HG03039 (cell line): ENCODE measurements at regions not wholly inside any gene's neighbourhood (a gene's known extent, or its start where the extent isn't known, plus 50 kb on each side); places are given as distances from the start of the nearest gene placed in this dataset.
"Not testable (repeated sequence)": the region's sequence is repeated elsewhere in the genome, so short reads cannot be mapped to it uniquely, and the experiment has no call there.

Source experiments
- ATAC-seq: cut with Tn5 transposase; IDR thresholded peaks from one replicate; pipeline ENCODE4 v1.9.1; 2021; ENCODE audit warnings: mild to moderate bottlenecking, moderate library complexity; ENCODE audit not compliant: unreplicated experiment

DNA sequence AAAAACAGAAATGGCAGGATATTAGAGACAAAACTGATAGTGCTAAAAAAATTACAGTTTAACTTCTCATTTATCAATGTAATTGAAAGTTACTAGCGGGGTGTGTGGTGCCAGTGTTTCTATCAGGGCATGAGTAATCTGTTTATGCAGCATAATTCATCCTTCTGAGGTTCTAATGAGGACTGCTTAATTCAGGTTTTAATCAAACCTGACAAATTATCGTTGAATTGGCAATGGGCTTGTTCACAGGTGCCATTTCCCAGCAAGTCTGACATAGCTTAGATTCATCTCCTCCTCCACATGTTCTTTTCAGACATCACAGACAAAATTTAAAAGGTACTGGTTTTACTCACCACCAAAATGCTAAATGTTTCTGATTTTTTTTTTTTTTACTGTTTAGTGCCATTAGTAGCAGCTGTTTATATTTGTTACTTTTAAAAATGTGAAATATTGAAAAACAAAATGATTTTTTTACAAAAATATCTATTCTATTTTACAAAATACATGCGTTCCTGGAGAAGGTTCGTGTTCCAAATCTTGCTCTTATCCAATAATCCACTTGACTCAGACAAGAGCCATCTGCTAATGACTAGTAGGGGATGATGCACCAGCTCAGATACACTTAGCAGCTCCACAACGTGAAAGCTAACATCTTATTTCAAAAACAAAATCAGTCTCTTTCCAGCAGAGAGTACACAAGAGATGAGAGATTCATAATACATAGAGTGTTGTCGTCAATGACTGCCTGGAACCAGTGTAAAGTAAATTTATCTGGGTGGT, 447.7 kb upstream of the DPPA4 start:
- no peak for ATAC-seq

DNA sequence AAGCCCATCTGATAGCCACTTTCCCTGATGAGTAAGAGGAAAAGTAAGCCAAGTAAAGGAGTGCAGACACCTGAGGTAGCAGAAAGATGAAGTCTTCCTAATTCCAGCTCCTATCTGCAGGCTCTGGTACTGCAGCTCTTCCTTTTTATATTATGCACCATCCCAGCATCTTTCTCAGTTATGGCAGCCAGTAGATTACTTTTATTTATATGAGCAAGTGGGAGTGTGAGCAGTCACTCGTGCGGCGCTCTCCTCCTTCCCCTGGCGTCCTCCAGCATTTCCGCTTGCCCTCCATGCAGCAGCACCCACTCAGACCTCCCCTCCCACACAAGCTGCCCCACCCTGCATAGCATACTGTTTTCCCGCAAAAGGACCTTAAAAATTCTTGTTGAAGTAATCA, 465.9 kb upstream of the DPPA4 start:
- no peak for ATAC-seq

DNA sequence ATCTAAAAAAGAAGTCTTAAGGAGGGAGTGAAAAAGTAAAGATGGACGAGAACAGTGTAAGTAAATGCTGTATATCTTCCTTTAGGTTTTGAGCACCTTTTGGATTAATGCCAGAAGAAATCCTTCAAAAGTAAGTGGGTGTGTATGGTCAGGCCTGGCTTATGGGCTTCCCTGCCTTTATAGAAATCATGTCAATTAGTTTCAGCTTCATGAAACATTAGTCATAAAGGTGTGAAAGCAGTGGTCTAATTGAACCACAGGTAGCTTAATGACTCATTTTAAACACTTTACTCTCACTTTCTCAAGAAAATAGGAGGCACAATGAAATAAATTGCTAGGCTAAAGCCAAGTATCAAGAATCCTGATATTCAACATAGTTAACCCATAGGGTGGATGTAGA, 467.4 kb upstream of the DPPA4 start:
- ATAC-seq = no peak

DNA sequence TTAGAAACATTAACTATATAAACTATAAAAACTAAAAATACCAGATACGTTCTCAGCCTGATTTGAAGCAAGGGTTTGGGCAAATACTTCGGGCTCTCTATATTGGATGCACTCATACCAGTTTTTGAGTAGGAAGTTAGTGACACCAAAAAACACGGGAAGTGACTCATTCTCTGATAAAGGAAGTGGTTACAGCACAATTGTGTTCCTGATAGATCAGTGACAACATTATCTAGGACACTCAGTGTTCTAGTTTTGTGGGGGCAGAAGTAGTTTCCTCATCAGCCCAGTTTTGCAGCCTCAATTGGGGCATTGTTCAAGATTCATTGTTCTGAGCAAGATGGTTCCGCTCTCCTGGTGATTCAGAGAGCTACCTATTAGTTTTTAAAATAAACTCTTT, 469.6 kb upstream of the DPPA4 start:
- no peak for ATAC-seq

DNA sequence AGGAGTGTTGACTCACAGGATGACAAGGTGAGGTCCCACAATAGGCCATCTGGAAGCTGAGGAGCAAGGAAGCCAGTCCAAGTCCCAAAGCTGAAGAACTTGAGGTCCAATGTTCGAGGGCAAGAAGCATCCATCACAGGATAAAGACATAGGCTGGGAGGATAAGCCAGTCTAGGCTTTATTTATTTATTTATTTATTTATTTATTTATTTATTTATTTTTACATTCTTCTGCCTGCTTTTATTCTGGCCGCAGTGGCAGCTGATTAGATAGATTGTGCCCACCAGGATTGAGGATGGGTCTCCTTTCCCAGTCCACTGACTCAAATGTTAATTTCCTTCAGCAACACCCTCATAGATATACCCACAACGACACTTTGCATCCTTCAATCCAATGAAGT, 472.2 kb upstream of the DPPA4 start:
- ATAC-seq = no peak

DNA sequence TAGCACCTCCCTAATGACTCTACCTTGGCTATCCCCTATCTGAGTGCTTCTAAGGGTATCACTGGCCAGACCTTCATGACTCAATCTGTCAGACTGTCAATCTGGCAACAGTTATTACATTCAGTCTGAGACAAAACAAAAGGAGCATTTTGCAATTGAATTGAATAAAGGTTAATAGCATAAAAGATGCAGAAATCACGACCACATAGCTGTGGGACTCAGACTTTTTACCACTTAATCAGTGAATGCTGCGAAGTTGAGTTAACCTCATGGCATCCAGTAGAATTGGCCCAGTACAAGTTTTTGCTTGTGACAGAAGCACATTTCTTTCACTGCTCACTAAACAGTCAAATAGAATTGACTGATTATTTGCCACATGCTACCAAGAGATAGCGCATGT, 480.7 kb upstream of the DPPA4 start:
- no peak for ATAC-seq

DNA sequence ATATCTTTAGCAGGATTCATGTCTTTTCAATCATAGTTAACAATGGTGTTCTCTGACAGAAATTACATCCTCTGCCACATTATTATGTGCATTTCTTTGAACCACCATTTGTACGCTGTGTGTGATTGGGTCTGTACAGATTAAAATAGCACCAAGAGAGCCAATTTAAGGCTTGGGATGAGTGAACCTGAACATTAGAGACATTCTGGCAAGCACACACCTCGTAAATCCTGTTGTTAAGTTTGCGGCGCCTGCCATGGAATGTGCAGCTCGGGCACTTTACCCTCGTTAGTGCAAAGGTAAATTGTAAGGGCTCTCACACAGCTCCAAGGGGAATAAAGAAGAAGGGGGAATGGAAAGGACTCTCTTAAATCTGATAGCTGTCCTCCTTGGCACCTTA, 482.4 kb upstream of the DPPA4 start:
- ATAC-seq = no peak

DNA sequence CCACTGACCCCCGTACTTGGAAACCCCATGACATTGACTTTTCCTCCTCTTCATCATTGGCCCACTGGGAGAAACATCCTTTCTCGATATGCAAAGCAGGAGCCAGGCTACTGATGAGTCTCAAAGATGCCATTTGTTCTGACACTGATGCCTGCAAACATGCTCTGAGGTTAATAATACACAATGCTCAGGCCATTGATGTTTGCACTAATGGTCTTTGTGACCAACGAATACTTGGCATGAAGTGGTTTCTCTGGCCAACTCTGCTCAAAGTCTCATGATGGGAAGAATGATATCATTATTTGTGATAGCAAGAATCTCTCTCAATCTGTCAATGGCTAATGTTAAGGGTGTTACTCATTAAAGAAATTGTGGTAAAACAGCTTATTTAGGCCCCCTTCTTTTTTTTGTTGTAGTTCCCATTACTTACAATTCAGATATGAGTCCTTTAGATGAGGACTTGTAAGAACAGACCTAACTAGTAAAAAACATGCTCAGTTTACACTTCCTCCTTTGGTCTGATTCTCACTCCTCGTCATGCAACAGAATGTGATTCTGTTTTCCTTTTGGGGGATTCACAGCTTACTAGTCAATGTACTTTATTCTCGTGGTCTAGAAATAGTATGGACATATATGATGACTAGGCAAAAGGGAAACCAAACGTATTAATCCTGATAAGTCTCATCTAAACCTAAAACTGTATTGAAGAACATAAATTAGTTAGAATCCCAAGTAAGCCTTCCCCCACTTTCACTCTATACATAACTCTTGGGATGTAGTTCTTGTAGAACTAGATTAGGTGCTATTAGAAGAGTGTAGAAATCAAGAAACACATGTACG, 488.8 kb upstream of the DPPA4 start:
- no peak for ATAC-seq

DNA sequence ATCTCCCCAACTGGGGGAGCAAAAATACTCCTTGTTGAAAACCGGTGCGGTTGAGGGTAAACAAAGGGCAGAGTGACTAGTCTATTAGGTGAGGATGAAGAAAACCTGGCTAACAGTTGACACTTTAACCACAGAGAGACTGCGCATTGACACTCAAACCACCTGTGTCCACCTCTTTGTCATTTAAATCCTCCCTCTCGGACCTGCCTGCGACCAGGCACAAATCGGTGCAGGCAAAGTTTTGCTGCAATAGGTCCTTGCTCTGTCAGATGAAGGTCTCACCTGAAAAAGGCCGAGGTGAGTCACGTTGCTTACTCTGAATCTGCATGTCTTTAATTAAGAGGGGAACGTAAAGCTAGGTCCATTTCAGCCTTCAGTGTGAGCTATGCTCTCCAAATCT, 494.1 kb upstream of the DPPA4 start:
- ATAC-seq = no peak

DNA sequence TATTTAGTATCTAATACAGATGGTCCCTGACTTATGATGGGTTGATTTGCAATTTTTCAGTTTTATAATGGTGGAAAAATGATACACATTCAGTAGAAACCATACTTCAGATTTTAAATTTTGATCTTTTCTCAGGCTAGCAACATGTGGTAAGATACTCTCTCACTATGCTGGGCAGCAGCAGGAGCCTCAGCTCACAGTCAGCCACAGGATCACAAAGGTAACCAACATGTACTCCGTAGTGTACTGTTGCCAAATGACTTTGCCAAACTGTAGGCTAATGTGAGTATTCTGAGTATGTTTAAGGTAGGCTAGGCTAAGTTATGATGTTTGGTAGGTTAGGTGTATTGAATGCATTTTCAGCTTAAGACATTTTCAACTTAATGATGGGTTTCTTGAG, 498.6 kb upstream of the DPPA4 start:
- ATAC-seq = no peak

DNA sequence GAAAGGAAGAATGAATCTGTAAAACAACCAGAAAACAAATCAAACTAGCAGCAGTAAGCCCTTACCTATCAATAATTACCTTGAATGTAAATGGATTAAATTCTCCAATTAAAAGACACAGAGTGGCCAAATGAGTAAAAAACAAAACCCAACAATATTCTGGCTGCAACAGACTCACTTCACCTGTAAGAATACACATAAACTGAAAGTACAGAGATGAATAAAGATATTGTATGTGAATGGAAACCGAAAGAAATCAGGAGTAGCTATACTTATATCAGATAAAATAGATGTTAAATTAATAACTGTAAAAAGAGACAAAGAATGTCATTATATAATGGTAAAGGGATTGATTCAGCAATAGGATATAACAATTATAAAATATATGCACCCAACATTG, 514.5 kb upstream of the DPPA4 start:
- no peak for ATAC-seq

DNA sequence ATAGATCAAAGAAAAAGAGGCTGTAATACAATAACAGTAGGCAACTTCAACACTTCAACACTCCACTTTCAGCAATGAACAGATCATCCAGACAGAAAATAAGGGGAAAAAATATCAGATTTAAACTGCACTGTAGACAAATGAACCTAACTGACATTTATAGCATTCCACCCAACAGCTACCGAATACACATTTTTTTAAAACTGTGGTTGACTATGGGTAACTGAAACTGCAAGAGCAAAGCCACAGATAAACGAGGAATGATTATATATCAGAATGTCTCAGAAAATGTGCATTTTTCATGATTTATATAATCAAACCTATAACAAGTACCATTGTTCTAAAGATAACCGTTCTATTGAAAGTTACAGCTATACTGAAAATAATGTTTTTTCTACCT, 514.9 kb upstream of the DPPA4 start:
- no peak for ATAC-seq

DNA sequence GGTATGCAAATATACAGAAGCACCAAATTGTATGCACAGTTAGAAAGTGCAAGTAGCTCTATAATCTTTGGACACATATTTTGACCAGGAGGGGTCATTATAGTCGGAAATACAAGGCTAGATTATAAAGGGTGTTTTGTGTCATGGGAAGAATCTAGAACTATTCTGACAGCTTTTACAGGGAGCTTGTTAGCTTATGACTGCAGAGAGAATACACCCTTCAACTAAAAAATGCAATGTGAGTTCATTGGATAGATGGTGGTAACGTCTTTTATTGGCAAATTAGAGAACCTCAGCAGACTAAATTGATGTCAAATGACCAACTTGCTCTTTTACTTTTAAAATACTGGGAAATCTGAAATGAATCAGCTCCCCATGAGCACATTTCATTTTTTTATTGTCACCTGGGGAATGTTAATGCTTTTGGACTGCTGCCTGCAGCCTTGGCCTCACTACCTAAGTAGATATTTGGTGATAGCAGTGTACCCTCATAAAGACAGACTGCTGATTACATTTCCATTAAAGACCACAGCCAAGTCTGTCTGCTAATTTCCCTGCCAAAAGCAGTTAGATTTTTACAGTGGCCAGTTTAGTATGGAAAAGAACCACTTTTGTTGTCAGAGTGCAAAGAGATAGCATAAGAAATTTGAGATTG, 515.9 kb upstream of the DPPA4 start:
- no peak for ATAC-seq

DNA sequence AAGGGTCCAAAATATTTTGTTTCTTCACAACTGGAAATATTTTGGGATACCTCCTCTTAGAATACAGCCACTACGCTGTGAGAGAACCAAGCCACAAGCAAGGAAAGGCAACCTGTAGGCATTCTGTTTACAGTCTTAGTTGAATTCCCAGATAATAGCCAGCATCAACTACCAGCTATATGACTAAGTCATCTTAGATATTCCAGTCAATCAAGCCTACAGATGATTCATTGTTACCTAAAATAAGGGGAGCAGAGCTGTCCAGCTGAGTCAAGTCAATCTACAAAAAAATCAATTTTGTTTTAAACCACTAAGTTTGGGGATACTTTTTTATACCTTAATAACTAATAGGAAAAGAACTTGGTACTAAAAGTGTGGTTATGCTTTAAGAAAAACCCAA, 526.4 kb upstream of the DPPA4 start:
- ATAC-seq = no peak

DNA sequence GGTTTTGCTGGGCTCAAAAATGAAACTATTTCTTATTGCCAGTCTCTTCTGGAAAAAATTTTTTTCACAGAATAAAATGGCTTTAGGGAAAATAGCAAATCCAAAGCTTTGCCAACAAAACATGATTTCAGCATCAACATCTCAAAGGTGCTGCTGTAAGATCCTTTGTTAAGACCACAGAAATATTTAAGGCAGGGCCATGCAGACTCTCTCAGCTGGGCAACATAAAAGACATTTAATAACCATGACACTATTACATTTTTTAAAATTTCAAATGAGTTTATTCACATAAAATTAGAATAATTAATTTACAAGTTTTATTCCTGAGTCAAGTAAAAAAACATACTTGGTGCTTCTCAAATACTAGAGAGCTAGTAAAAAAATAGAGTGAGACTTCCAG, 527.1 kb upstream of the DPPA4 start:
- ATAC-seq = no peak

DNA sequence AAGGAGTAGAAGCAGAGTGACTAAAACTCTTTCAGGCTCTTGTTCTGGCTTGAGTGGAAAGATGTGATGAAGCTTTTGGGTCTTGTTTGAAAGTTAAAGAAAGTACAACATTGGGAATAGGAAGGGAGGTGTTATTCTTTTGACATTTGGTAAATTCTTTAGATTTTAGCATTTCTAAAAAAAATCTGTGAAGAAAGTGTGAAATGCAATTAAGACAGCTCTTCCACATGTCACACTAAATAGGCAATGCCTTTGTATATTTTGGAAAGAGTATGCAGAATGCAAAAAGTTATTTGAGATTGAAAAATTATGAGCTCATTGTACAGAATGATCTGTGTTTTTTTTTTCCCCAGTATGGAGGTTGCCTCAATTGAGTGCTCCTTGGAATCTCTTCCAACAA, 532.2 kb upstream of the DPPA4 start:
- no peak for ATAC-seq

DNA sequence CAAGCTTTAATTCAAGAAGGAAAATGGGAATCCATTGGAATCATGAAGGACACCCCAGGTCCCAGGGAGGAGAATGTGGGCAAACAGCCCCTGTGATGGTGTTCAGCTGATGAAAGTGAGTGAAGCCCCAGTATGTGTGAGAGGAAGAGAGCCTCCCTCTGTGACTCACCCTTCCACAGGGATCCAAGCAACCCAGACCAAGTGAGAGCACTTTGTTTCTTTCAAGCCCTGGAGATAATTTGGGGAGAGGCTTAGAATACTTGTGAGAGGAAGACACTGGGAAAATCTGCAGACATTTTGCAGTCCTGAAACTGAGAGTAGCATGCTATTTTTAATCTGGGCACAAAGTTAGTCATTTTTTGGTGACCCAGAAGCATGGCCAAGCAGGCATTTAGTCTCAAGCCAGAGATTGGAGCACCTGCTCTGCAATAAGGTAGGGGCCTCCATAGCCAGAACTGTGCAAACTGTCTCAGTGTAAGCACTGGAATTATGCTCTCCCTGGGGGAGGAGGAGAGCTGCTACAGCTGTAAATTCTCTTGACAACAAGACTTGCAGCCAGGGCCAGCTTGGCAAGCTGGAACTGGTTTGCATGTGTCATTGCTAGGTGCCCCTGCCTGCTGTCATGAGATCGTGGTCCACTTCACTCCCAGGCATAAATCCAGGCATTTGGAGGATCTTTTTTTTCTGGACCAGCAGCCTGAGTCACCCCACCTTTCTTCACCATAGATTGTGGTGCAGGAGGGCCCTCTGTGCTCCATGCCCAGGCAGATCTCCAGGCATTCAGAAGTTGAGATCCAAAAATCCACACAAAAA, 537.8 kb upstream of the DPPA4 start:
- ATAC-seq = no peak

DNA sequence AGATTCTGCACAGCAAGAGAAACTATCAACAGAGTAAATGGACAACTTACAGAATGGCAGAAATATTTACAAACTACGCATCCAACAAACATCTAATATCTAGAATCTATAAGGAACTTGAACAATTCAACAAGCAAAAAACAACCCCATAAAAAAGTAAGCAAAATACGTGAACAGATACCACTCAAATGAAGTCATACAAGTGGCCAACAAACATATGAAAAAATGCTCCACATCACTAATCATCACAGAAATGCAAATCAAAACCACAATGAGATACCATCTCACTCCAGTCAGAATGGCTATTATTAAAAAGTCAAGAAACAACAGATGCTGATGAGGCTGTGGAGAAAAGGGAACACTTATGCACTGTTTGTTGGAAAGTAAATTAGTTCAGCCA, 540.3 kb upstream of the DPPA4 start:
- ATAC-seq = not testable (repeated sequence)

DNA sequence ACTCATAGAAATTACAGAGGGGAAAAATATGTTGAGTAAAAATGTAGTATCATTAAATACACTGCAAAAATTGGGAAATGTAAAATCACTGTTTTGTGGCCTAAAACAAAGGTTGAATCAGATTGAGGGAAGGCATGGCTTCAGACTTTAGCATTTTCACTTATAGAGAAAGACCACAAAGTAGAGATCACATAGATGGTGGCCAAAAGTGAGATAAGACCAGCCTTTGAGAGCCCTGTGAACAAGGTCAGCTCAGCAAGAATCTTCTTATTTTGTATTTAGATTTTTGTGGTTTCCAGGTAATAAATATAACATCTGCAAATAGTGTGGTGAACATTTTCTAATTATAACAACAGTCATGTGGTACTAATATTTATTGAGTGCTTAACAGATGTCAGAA, 544.8 kb upstream of the DPPA4 start:
- no peak for ATAC-seq

DNA sequence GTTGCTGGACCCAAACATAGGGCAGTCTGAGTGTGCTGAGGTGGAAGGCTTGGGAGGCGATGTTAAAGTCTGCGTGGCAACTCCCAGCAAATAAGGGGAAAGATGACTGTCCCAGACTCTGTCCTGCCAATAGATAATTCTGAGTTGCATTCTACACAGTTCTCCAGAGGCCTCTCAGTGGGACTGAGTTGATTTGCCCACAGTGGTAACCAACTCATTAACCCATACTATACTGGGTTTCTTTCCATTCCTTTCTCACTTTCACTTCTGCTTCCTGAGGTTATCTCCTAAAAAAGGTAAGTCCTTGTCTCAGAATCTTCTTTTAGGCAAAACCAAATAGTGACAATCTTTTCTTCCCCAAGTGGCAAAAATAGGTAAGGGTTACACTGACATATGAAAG, 549.9 kb upstream of the DPPA4 start:
- ATAC-seq = no peak

DNA sequence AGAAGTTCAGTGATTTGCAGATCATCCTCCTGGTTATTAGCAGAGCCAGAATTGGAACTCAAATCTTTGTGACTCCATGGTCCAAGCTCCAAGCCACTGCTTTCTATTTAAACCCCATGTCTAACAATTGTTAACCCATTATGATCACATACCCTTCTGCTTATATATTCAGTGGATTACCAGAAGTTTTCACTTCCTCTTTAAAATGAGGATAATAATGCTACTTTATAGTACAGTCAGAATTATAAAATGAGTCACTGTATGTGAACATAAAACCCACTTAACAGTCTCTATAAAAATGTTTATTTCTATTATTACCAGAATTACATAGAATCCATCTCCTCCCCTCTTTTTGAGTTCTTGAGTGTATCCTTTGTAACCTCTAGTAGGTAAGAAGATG, 550.7 kb upstream of the DPPA4 start:
- no peak for ATAC-seq
